PC-9 (cell line): ENCODE measurements at regions not wholly inside any gene's neighbourhood (a gene's known extent, or its start where the extent isn't known, plus 50 kb on each side); places are given as distances from the start of the nearest gene placed in this dataset.

Source experiments
- CTCF ChIP-seq: fragments of 200-600 bp; sonication (generic); conservative IDR thresholded peaks from 2 replicates; pipeline ENCODE4 v1.6.1; 2017; ENCODE audit warnings: mixed run types, antibody characterized with exemption, mild to moderate bottlenecking, moderate library complexity
- EZH2 ChIP-seq: fragments of 200-600 bp; sonication (generic); IDR thresholded peaks from 2 replicates; pipeline ENCODE4 v1.8.0; 2017; ENCODE audit warnings: antibody characterized with exemption, low read depth

- TF ChIP-seq CTCF (no peak), EZH2 (no peak)
Observed at GRCh38 chr16:62821824-62822223, 785.6 kb upstream of the CDH8 start.
